GM12891 (cell line): ENCODE measurements at regions not wholly inside any gene's neighbourhood (a gene's known extent, or its start where the extent isn't known, plus 50 kb on each side); places are given as distances from the start of the nearest gene placed in this dataset.

Source experiments
- PAX5 ChIP-seq: IDR thresholded peaks from 2 replicates; pipeline ENCODE4 v1.6.1; 2011; ENCODE audit warnings: low read length, moderate library complexity, mild to moderate bottlenecking; ENCODE audit not compliant: insufficient read depth, severe bottlenecking
- POLR2A ChIP-seq: IDR thresholded peaks from 2 replicates; pipeline ENCODE4 v1.6.1; 2011; ENCODE audit warnings: low read depth, low read length, control low read depth
- POLR2AphosphoS5 ChIP-seq: IDR thresholded peaks from 2 replicates; pipeline ENCODE4 v1.6.1; 2011; ENCODE audit warnings: low read depth, low read length, control low read depth
- POU2F2 ChIP-seq: IDR thresholded peaks from 2 replicates; pipeline ENCODE4 v1.6.1; 2011; ENCODE audit warnings: low read depth, mild to moderate bottlenecking, control low read depth, low read length, moderate library complexity
- SPI1 ChIP-seq: IDR thresholded peaks from 2 replicates; pipeline ENCODE4 v1.6.1; 2011; ENCODE audit warnings: low read depth, low read length, control low read depth
- TAF1 ChIP-seq: IDR thresholded peaks from 2 replicates; pipeline ENCODE4 v1.6.1; 2011; ENCODE audit warnings: low read depth, low read length, control low read depth

GRCh38 chr7:16315280-16315679 lies 106.1 kb downstream of the CRPPA start:
- TF ChIP-seq SPI1 (no peak), POLR2A (no peak), POLR2AphosphoS5 (no peak), TAF1 (no peak), PAX5 (no peak), POU2F2 (no peak)
